Spleen (tissue), 11 donors: ENCODE measurements at regions not wholly inside any gene's neighbourhood (a gene's known extent, or its start where the extent isn't known, plus 50 kb on each side); places are given as distances from the start of the nearest gene placed in this dataset.

ENCODE experiments used
- DNase-seq: peaks from one replicate; pipeline ENCODE4 v3.0.0-alpha.2; 2020
- H3K27ac ChIP-seq, 8 donors: fragments of 200-600 bp; sonication (generic) in 7 of 8; 1 replicate in 4 of 8; 2 replicates in 4 of 8; pipeline versions ENCODE4 v1.5.0 to v1.8.0; 2016 to 2021; ENCODE audit warnings: inconsistent platforms in 4 of 8, mild to moderate bottlenecking in 4 of 8, moderate library complexity in 1 of 8
- H3K27me3 ChIP-seq, 7 donors: fragments of 200-600 bp; sonication (generic) in 6 of 7; replicated peaks in 1 of 7; 1 replicate in 4 of 7; 2 replicates in 3 of 7; pipeline versions ENCODE4 v1.5.0 to v1.8.0; 2016 to 2021; ENCODE audit warnings: inconsistent platforms in 3 of 7, mild to moderate bottlenecking in 1 of 7
- H3K36me3 ChIP-seq, 6 donors: fragments of 200-600 bp; sonication (generic) in 5 of 6; 1 replicate in 4 of 6; 2 replicates in 2 of 6; pipeline versions ENCODE4 v1.5.0 to v1.8.0; 2016 to 2021; ENCODE audit warnings: inconsistent platforms in 2 of 6
- H3K4me1 ChIP-seq, 6 donors: fragments of 200-600 bp; sonication (generic) in 5 of 6; 1 replicate in 3 of 6; 2 replicates in 3 of 6; pipeline versions ENCODE4 v1.5.0 to v1.8.0; 2016 to 2021; ENCODE audit warnings: inconsistent platforms in 3 of 6
- H3K4me3 ChIP-seq, 8 donors: fragments of 200-600 bp; sonication (generic) in 7 of 8; 1 replicate in 4 of 8; 2 replicates in 4 of 8; pipeline versions ENCODE4 v1.5.0 to v1.8.0; 2016 to 2021; ENCODE audit warnings: inconsistent platforms in 4 of 8, mild to moderate bottlenecking in 4 of 8, moderate library complexity in 2 of 8
- H3K9me3 ChIP-seq, 8 donors: fragments of 200-600 bp; sonication (generic) in 7 of 8; 1 replicate in 4 of 8; 2 replicates in 4 of 8; pipeline versions ENCODE4 v1.5.0 to v1.8.0; 2016 to 2021; ENCODE audit warnings: inconsistent platforms in 4 of 8
- POLR2A ChIP-seq, 3 donors: fragments of 450-650 bp; IDR thresholded peaks; one replicate each; pipeline ENCODE4 v1.5.1; 2017; ENCODE audit warnings: antibody characterized with exemption in 3 of 3, mild to moderate bottlenecking in 1 of 3
- POLR2AphosphoS5 ChIP-seq, 3 donors: sonication (generic); formaldehyde crosslinking; IDR thresholded peaks; one replicate each; pipeline ENCODE4 v1.5.1; 2017; ENCODE audit warnings: antibody characterized with exemption in 3 of 3
- WGBS, 5 donors: extraction: QIAGEN DNeasy Blood & Tissue Kit in 3 of 5; methylation state at CpG; one replicate each; pipeline versions ENCODE4 v1.1.5 to v1.1.7; 2013 to 2018; 5-methylcytosine and 5-hydroxymethylcytosine counted together
- intact Hi-C: fragments of 100-400 bp; cut with DNase I; formaldehyde crosslinking; loops from one replicate; pipeline ENCODE4 v1.15.0; 2023; ENCODE audit warnings: low total_unique reads
- TF ChIP-seq, protein P1 (sequence below), 11 experiments: fragments of 200-600 bp in 7 of 11; fragments of 450-650 bp in 4 of 11; sonication (generic) in 4 of 11; IDR thresholded peaks in 8 of 11; conservative IDR thresholded peaks in 3 of 11; 1 replicate in 7 of 11; 2 replicates in 4 of 11; pipeline versions ENCODE4 v1.4.0 to v1.8.0; 2016 to 2021; ENCODE audit warnings: antibody characterized with exemption in 11 of 11, inconsistent platforms in 4 of 11, mild to moderate bottlenecking in 1 of 11
- donor health status: healthy with polysubstance abuse.
- donor health status: DM: no; HTN: no; CAD: no; lungs with moderate emphysema.
- donor health status: DM: no; HTN: no; CAD: no.
- donor health status: Bipolar disorder and iron deficiency.
- donor health status: healthy.
- donor health status: DM: no; HTN: no; CAD: no.
- donor health status: DM: yes; HTN: yes; CAD: no.

DNA sequence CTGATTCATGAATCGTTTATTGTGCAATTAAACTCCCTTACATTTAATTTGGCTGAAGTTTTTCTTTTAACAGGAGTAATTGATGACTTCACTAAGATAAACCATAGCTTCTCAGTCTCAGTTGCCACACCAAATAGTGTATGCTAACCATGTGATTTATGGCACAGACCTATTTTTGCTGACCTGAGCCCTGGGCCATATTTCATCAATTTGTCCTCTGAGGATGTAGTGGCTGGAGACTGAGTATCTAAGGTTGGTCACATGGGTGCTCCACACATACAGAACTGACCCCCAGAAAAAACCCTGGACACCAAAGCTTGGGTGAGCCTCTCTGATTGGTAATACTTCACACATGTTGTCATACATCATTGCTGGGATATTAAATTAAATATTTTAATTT, 255.1 kb downstream of the NEDD1 start:
- Histone ChIP-seq H3K4me3 (no peak overlapping the region), H3K27me3 (peaks cover 0 to 9% (median 0%) of the 10 kb centered on the region in 7 donors), H3K27ac (no peak overlapping the region), H3K4me1 (no peaks in the 10 kb centered on the region), H3K9me3 (no peaks in the 10 kb centered on the region), H3K36me3 (no peaks in the 10 kb centered on the region)
- 43 to 88% (median 73%) methylated on average over 1 of the region's 1 CpG for WGBS, 5 donors
- no peak for DNase-seq
- intact Hi-C loops, result no loop called here
- TF ChIP-seq POLR2A (IDR thresholded peaks at IDR 0.05) (no peak), POLR2AphosphoS5 (IDR thresholded peaks at IDR 0.05) (no peak)
- TF ChIP-seq, protein P1, sequence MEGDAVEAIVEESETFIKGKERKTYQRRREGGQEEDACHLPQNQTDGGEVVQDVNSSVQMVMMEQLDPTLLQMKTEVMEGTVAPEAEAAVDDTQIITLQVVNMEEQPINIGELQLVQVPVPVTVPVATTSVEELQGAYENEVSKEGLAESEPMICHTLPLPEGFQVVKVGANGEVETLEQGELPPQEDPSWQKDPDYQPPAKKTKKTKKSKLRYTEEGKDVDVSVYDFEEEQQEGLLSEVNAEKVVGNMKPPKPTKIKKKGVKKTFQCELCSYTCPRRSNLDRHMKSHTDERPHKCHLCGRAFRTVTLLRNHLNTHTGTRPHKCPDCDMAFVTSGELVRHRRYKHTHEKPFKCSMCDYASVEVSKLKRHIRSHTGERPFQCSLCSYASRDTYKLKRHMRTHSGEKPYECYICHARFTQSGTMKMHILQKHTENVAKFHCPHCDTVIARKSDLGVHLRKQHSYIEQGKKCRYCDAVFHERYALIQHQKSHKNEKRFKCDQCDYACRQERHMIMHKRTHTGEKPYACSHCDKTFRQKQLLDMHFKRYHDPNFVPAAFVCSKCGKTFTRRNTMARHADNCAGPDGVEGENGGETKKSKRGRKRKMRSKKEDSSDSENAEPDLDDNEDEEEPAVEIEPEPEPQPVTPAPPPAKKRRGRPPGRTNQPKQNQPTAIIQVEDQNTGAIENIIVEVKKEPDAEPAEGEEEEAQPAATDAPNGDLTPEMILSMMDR (IDR thresholded peaks at IDR 0.05 in 8 of 11, conservative IDR thresholded peaks at IDR 0.05 in 3 of 11), result no peak

DNA sequence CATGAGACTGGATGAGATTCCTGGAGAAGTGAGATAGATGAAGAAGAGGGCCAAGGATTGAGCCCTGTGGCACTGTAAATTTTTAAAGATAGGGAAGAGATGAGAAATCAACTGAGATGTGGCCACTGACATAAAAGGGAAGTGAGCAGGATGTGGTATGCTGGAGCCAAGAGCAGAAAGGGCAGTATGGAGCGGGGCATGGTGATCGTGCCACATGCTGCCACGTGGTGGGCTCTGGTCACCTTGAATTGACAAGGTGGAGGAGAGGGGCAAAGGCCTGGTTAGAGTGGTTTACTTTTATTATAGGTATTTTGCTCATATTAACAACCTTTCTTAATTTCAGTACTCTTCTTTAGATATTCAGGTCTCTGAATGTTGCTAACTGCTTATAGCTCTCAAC, 257.9 kb downstream of the NEDD1 start:
- Histone ChIP-seq H3K27ac (no peak overlapping the region), H3K4me1 (no peaks in the 10 kb centered on the region), H3K27me3 (peaks cover 0 to 9% (median 0%) of the 10 kb centered on the region in 7 donors), H3K36me3 (no peaks in the 10 kb centered on the region), H3K4me3 (no peak overlapping the region), H3K9me3 (no peaks in the 10 kb centered on the region)
- WGBS, 5 donors, result 26 to 54% (median 31%) methylated on average over 3 of the region's 3 CpGs
- no peak for TF ChIP-seq POLR2AphosphoS5 (IDR thresholded peaks at IDR 0.05)
- TF ChIP-seq, protein P1 (IDR thresholded peaks at IDR 0.05 in 8 of 11, conservative IDR thresholded peaks at IDR 0.05 in 3 of 11), result no peak
- no peak for TF ChIP-seq POLR2A (IDR thresholded peaks at IDR 0.05)
- DNase-seq, result no peak
- intact Hi-C loops, result no loop called here

DNA sequence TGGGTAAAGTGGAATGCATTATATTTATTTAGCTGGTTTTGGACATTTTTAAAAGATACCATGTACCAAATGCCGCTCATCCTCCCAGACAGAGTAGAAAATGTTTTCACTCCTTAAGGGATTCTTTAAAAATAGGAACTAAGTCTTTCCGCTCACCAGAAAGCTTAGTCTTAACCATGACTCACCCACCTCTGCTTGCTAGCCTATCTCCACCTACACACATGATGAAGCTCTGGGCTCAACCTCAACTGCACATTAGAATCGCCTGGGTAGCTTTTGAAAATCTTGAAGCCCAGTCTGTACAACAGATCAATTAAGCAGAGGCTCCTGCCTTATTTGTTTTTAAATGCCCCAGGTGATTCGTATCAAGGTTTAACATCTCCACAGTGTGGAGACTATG, 260.5 kb downstream of the NEDD1 start:
- Histone ChIP-seq H3K4me3 (no peak overlapping the region), H3K27me3 (peaks cover 0 to 9% (median 0%) of the 10 kb centered on the region in 7 donors), H3K4me1 (no peaks in the 10 kb centered on the region), H3K27ac (no peak overlapping the region), H3K36me3 (no peaks in the 10 kb centered on the region), H3K9me3 (no peaks in the 10 kb centered on the region)
- no peak for DNase-seq
- intact Hi-C loops, result no loop called here
- 81 to 86% (median 83%) methylated on average over 4 of the region's 4 CpGs for WGBS, 5 donors
- TF ChIP-seq, protein P1 (IDR thresholded peaks at IDR 0.05 in 8 of 11, conservative IDR thresholded peaks at IDR 0.05 in 3 of 11), result no peak
- no peak for TF ChIP-seq POLR2A (IDR thresholded peaks at IDR 0.05)
- no peak for TF ChIP-seq POLR2AphosphoS5 (IDR thresholded peaks at IDR 0.05)

DNA sequence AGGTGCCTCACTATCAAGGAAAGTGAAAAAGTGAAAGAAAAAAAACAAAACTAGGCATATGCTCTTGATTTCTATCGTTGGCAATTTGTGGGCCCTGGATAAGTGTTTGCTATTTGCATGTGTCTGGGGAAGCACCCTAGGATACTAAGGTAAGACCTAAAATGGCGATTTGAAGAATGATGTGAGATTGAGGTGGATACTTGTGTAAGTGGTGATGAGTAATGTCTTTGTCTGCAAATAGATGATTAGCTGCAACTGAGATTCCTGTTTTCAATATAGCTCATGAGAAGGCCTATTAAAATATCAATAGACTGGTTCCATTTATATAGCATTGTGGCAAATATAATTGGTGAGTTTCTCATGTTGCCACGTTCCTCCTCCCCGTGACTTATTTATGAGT, 261.7 kb downstream of the NEDD1 start:
- no peak for DNase-seq
- no peaks in the 10 kb centered on the region for H3K9me3 ChIP-seq
- H3K36me3 ChIP-seq, result no peaks in the 10 kb centered on the region
- 65 to 84% (median 75%) methylated on average over 4 of the region's 4 CpGs for WGBS, 5 donors
- intact Hi-C loops, result no loop called here
- TF ChIP-seq, protein P1 (IDR thresholded peaks at IDR 0.05 in 8 of 11, conservative IDR thresholded peaks at IDR 0.05 in 3 of 11), result no peak
- TF ChIP-seq POLR2A (IDR thresholded peaks at IDR 0.05), result no peak
- TF ChIP-seq POLR2AphosphoS5 (IDR thresholded peaks at IDR 0.05), result no peak
- no peak overlapping the region for H3K4me3 ChIP-seq
- H3K4me1 ChIP-seq, result no peaks in the 10 kb centered on the region
- H3K27ac ChIP-seq, result no peak overlapping the region
- H3K27me3 ChIP-seq, result peaks cover 0 to 9% (median 0%) of the 10 kb centered on the region in 7 donors
